Stimulated activated effector memory CD8-positive, alpha-beta T cell treated with anti-CD3 and anti-CD28 coated beads, Interleukin-12 subunit alpha, Interleukin-12 subunit beta, amount 100 ng/mL, for 72 hours (primary cell): ENCODE measurements at regions not wholly inside any gene's neighbourhood (a gene's known extent, or its start where the extent isn't known, plus 50 kb on each side); places are given as distances from the start of the nearest gene placed in this dataset.

Experiments used
- ATAC-seq: fragments of 150-1000 bp; cut with Tn5 transposase; 2 replicates; pipeline ENCODE4 v1.10.0; 2021
- DNase-seq, 2 donors: peaks; one replicate each; pipeline ENCODE4 v3.0.0; 2021 to 2022; ENCODE audit warnings: low spot score in 2 of 2
- H3K27ac Mint-ChIP-seq: one replicate; pipeline ENCODE4 v1.8.0; 2022; ENCODE audit warnings: mild to moderate bottlenecking, mixed read lengths
- H3K36me3 Mint-ChIP-seq: one replicate; pipeline ENCODE4 v1.8.0; 2022; ENCODE audit warnings: mild to moderate bottlenecking, mixed read lengths
- H3K4me1 Mint-ChIP-seq: one replicate; pipeline ENCODE4 v1.8.0; 2022; ENCODE audit warnings: mixed read lengths
- H3K4me3 Mint-ChIP-seq: one replicate; pipeline ENCODE4 v1.8.0; 2022; ENCODE audit warnings: mild to moderate bottlenecking, mixed read lengths
- H3K9me3 Mint-ChIP-seq: one replicate; pipeline ENCODE4 v1.8.0; 2022; ENCODE audit warnings: mixed read lengths

DNA sequence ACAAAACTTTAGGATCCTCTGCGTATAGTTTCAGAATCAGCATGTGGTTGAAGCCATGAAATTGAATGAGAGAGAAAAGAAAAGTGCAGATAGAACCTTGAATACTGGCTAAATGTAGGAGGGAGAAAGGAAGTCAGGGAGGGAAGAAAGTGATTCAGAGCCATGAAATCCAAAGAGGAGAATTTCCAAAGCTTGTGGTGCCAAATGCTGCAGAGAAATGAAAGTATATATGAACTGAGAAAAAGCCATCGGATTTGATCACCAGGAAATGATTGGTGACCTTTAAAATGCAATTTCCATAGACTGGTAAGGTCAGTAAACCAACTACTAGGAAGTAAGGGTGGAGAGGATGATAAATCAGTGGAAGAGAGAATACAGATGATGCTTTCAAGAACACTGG, 142.3 kb downstream of the TFAP2A start:
- H3K36me3 Mint-ChIP-seq: no peaks in the 10 kb centered on the region
- ATAC-seq: no peak
- H3K4me3 Mint-ChIP-seq: no peak overlapping the region
- H3K9me3 Mint-ChIP-seq: peaks cover 12% of the 10 kb centered on the region
- no peak for DNase-seq
- no peaks in the 10 kb centered on the region for H3K4me1 Mint-ChIP-seq
- H3K27ac Mint-ChIP-seq: no peak overlapping the region

DNA sequence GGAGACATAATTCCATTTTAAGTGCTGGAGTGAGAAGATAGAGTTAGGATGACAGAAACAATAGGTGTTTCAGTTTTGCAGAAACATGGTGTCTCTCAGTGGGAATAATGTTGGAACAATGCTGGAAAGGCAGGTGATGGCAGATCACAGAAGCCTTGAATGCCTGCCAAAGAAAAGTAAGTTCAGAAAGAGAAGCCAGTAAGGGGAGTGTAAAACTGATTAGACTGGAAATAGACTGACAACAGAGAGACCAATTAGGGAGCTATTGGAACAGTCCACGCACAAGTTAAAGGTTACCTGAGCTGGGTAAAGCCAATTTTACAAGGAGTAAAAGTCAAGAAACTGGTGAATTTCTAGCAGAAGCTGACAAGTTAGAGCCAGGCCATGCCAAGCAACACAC, 142.9 kb downstream of the TFAP2A start:
- DNase-seq (no peak), ATAC-seq (no peak)
- Mint-ChIP-seq H3K27ac (no peak overlapping the region), H3K36me3 (no peaks in the 10 kb centered on the region), H3K4me3 (no peak overlapping the region), H3K9me3 (peaks cover 12% of the 10 kb centered on the region), H3K4me1 (no peaks in the 10 kb centered on the region)

DNA sequence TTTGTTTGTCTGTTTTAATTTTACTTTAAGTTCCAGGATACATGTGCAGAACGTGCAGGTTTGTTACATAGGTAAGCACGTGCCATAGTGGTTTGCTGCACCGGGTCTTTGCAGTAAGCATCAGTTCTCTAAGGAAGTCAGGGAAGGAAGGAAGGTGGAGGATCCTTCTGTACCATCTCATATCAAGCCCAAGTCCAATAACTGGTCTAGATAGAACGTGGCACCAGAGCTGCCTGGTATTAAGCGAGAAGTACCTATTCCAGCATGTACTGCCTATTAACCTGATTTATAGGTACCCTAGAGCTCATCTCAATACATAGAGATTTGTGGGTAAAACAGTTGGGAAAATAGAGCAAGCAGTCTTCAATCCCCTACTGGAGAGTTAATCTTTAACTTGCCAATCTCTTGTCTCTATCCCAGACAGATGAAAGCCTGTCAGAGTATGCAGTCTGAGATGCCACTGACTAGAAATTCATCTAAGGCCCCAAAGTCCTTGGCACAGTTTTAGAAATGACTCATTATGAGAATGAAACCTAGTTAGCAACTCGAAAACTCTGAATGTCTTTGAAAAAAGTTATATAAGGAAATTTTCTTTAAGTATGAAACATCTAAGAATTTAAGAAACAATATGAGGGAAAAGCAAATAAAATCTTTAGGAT, 144.9 kb downstream of the TFAP2A start:
- Mint-ChIP-seq H3K4me3 (no peak overlapping the region), H3K9me3 (peaks cover 13% of the 10 kb centered on the region), H3K4me1 (no peaks in the 10 kb centered on the region), H3K36me3 (peaks cover 7% of the 10 kb centered on the region), H3K27ac (no peak overlapping the region)
- no peak for ATAC-seq
- no peak for DNase-seq

GRCh38 chr6:10268611-10269310, 146.1 kb downstream of the TFAP2A start:
- Mint-ChIP-seq H3K27ac (no peak overlapping the region), H3K4me1 (no peaks in the 10 kb centered on the region), H3K36me3 (peaks cover 7% of the 10 kb centered on the region), H3K9me3 (peaks cover 9% of the 10 kb centered on the region), H3K4me3 (no peak overlapping the region)
- no peak for ATAC-seq
- DNase-seq: no peak

GRCh38 chr6:10268111-10268510, 146.8 kb downstream of the TFAP2A start:
- no peak overlapping the region for H3K4me3 Mint-ChIP-seq
- ATAC-seq: no peak
- H3K27ac Mint-ChIP-seq: no peak overlapping the region
- no peak for DNase-seq
- H3K4me1 Mint-ChIP-seq: no peaks in the 10 kb centered on the region
- H3K36me3 Mint-ChIP-seq: peaks cover 7% of the 10 kb centered on the region
- peaks cover 9% of the 10 kb centered on the region for H3K9me3 Mint-ChIP-seq

DNA sequence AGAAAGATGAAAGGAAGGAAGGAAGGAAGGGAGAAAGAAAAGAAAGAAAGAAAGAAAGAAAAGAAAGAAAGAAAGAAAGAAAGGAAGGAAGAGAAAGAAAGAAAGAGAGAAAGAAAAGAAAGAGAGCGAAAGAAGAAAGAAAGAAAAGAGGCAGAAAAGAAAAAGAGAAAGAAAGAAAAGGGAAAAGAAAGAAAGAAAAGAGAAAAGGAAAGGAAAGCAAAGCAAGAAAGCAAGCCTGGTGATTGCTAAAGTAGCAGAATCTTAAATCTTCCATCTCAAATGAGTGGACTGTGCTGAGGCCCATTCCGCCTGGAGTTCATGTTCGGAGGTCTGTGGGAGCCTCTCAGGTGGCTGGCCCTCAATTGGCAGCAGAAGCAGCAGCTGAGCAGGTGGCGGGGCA, 148.4 kb downstream of the TFAP2A start:
- peaks cover 6% of the 10 kb centered on the region for H3K9me3 Mint-ChIP-seq
- H3K36me3 Mint-ChIP-seq: peaks cover 7% of the 10 kb centered on the region
- no peak overlapping the region for H3K27ac Mint-ChIP-seq
- ATAC-seq (no peak), DNase-seq (no peak)
- H3K4me1 Mint-ChIP-seq: no peaks in the 10 kb centered on the region
- H3K4me3 Mint-ChIP-seq: no peak overlapping the region

DNA sequence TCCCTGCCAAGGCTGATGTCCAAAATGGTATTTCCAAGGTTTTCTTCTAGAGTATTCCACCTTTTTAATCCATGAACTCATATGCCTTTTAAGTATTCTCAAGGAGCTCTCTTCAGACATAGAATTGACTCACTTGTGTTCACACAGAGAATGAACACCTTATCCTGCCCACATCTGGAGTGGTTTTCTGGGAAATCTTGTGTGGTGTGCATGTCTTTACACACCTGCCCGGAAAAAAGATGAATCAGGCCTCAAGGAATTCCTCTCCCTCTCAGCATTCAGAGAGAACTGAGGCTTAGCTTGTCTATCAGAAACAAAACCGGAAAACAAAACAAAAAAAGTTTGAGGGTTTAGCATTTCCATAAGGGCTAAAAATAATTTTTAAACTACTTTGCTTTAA, 148.8 kb downstream of the TFAP2A start:
- Mint-ChIP-seq H3K27ac (no peak overlapping the region), H3K4me1 (no peaks in the 10 kb centered on the region), H3K9me3 (peaks cover 6% of the 10 kb centered on the region), H3K36me3 (peaks cover 7% of the 10 kb centered on the region), H3K4me3 (no peak overlapping the region)
- DNase-seq (no peak), ATAC-seq (no peak)

DNA sequence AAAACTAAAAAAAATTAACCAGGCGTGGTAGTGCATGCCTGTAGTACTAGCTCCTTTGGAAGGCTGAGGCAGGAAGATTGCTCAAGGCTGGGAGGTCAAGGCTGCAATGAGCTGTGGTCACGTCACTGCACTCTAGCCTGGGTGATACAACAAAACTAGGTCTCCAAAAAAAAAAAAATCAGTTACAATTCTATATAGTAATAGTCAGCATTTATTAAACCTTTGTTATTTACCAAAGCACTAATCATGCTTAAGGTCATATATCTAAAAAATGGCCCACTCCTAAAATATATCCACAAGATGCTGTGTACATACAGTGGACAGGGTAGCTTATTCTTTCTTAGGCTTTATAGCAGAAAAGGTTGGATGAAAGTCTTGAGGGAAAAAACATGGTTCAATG, 152.4 kb downstream of the TFAP2A start:
- no peak overlapping the region for H3K27ac Mint-ChIP-seq
- H3K9me3 Mint-ChIP-seq: peaks cover 6% of the 10 kb centered on the region
- no peak for ATAC-seq
- DNase-seq: no peak
- peaks cover 7% of the 10 kb centered on the region for H3K36me3 Mint-ChIP-seq
- no peak overlapping the region for H3K4me3 Mint-ChIP-seq
- H3K4me1 Mint-ChIP-seq: no peaks in the 10 kb centered on the region

DNA sequence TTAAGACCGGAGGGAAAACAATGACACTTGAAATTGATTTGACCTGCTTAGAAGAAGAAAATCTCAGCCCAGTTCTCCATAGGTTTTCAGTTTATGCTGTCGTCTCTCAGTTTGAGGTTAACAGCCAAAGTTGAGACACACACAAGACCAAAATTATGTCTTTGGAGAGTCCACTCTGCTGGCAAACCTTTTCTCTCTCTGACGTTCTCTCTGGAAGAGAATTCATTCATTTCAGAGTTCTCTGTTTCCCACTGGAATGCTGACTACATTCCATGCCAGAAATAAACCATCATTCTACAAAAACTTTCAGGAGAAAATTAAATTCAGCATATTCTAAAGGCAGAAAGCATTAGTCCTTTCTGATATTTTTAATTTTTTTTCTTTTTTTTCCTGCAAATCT, 155.2 kb downstream of the TFAP2A start:
- DNase-seq: no peak
- Mint-ChIP-seq H3K4me1 (no peaks in the 10 kb centered on the region), H3K9me3 (no peaks in the 10 kb centered on the region), H3K27ac (no peak overlapping the region), H3K36me3 (no peaks in the 10 kb centered on the region), H3K4me3 (no peak overlapping the region)
- no peak for ATAC-seq

- no peaks in the 10 kb centered on the region for H3K36me3 Mint-ChIP-seq
- no peaks in the 10 kb centered on the region for H3K9me3 Mint-ChIP-seq
- no peak overlapping the region for H3K4me3 Mint-ChIP-seq
- ATAC-seq (no peak), DNase-seq (no peak)
- H3K4me1 Mint-ChIP-seq: no peaks in the 10 kb centered on the region
- no peak overlapping the region for H3K27ac Mint-ChIP-seq
Observed at GRCh38 chr6:10258341-10258740, 156.5 kb downstream of the TFAP2A start.

DNA sequence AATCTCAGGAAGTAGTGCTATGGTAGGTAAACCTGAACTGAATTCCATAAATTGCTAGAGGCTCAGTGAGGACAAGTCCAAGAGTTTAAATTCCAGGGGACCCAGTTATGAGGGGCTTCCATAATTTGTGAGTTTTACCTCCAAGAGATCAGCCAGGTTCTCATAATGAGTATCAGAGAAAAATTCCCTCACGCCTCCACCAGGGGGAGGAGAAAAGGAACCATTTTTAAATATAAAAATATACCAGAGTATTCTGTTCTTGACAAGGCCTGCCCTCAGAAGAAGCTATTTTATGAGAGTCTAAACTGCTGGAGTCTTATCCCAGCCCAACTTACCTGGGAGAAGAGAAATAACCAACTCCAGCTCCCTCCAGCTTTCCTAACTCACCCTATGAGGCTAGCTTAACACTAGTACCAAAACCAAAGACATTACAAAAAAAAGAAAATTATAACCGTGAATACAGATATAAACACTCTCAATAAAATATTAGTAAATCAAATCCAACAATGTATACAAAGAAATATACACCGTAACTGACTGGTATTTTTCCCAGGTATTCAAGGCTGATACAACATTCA, 158.7 kb downstream of the TFAP2A start:
- Mint-ChIP-seq H3K36me3 (no peaks in the 10 kb centered on the region), H3K9me3 (no peaks in the 10 kb centered on the region), H3K4me1 (no peaks in the 10 kb centered on the region), H3K27ac (no peak overlapping the region), H3K4me3 (no peak overlapping the region)
- ATAC-seq (no peak), DNase-seq (no peak)

- H3K4me1 Mint-ChIP-seq: no peaks in the 10 kb centered on the region
- H3K27ac Mint-ChIP-seq: no peak overlapping the region
- H3K36me3 Mint-ChIP-seq: no peaks in the 10 kb centered on the region
- peaks cover 6% of the 10 kb centered on the region for H3K9me3 Mint-ChIP-seq
- no peak overlapping the region for H3K4me3 Mint-ChIP-seq
- DNase-seq (no peak), ATAC-seq (no peak)
Observed at GRCh38 chr6:10250655-10251220, 164.1 kb downstream of the TFAP2A start.

DNA sequence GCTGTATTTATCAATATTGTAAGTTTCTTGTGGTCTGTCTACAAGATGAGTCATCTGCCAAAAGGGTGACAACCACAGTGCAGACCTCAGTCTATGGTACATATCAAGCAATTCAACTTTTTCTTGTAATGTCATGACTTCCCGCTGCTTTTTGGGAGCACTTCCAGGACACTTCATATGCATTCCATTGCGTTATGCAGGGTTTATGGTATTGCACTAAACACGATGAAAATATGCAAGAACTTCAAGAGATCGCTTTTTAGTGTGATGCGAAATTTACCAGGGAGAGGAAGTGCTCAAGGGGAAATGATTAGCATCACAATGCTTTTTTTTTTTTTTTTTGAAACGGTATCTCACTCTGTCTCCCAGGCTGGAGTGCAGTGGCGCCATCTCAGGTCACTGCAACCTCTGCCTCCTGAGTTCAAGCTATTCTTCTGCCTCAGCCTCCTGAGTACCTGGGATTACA, 166.5 kb downstream of the TFAP2A start:
- no peak overlapping the region for H3K4me3 Mint-ChIP-seq
- no peak overlapping the region for H3K27ac Mint-ChIP-seq
- no peaks in the 10 kb centered on the region for H3K4me1 Mint-ChIP-seq
- ATAC-seq (no peak), DNase-seq (no peak)
- H3K9me3 Mint-ChIP-seq: peaks cover 6% of the 10 kb centered on the region
- H3K36me3 Mint-ChIP-seq: no peaks in the 10 kb centered on the region

DNA sequence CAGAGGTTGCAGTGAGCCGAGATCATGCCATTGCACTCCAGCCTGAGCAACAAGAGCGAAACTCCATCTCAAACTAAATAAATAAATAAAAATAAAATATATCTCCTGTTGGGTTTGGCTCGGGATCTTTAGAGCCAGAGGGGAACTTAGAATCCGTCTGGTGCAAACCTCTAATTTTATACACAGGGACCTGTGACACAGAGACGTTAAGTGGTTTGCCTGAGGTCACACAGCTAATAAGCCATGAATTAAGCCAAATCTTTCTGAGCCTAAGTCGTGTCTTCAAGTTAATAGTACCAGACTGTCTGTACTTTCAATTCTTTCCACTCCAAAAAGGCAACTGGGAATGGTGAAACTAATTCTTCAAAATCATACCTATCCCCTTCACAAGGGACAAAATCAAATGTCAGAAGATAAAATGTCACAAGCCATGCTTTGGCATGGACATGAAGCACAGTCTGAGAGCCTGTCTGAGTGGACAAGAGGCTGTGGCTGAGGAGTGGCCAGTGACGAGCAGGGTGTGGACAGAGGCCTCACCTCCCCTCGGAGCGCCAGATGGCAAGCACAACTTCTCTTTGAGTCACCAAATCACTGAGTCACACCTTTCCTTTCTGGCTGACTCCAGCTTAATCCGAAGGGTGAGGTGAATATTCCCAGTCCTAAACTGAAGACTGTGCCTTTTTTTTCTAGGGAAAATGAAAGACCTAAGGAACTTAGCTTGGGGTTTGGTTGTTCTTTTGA, 177.4 kb downstream of the TFAP2A start:
- Mint-ChIP-seq H3K4me3 (no peak overlapping the region), H3K4me1 (no peaks in the 10 kb centered on the region), H3K36me3 (no peaks in the 10 kb centered on the region), H3K9me3 (no peaks in the 10 kb centered on the region), H3K27ac (no peak overlapping the region)
- ATAC-seq (no peak), DNase-seq (no peak)

DNA sequence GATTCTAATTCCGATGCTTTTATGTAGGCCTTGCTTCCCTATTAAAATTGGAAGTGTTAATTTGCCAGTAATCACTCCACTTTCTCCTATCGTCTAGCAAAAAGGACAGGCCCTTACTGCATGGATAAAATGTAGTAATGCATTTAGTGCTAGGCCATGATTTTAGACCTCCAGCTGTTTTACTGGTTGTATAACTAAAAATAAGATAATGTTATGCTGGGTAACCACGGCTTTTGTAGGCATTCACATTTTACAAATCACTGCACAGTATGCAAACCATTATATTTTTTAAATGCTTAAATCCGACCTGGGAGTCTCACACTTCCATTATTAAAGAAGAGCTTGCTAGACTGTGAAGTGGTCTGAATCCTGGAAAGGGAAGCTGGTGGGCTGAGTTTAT, 179.5 kb downstream of the TFAP2A start:
- H3K9me3 Mint-ChIP-seq: no peaks in the 10 kb centered on the region
- ATAC-seq (no peak), DNase-seq (no peak)
- no peak overlapping the region for H3K4me3 Mint-ChIP-seq
- no peak overlapping the region for H3K27ac Mint-ChIP-seq
- H3K36me3 Mint-ChIP-seq: no peaks in the 10 kb centered on the region
- H3K4me1 Mint-ChIP-seq: no peaks in the 10 kb centered on the region
